ENCODE measurements at regions not wholly inside any gene's neighbourhood (a gene's known extent, or its start where the extent isn't known, plus 50 kb on each side); places are given as distances from the start of the nearest gene placed in this dataset.

- H3K36me3 ChIP-seq (ENCODE audit: insufficient read depth, low read length) = no peaks in the 10 kb centered on the region
- no peaks in the 10 kb centered on the region for H3K27me3 ChIP-seq (ENCODE audit: insufficient read depth, low read length)
- DNase-seq (ENCODE audit: insufficient read length, low spot score, missing footprints) = no peak
- peaks cover 2% of the 10 kb centered on the region for H3K9me3 ChIP-seq (ENCODE audit: low read depth, low read length)
- TF ChIP-seq CTCF (IDR thresholded peaks at IDR 0.05; ENCODE audit: extremely low read depth, low read depth, low read length) = no peak
- H3K4me3 ChIP-seq (ENCODE audit: insufficient read depth, low read length) = no peak overlapping the region
- no peak overlapping the region for H3K4me2 ChIP-seq (ENCODE audit: insufficient read depth, low read length)
- H3K27ac ChIP-seq (ENCODE audit: low read depth, low read length) = no peak overlapping the region
- H3K79me2 ChIP-seq (ENCODE audit: insufficient read depth, low read length) = no peaks in the 10 kb centered on the region
- H2AFZ ChIP-seq (ENCODE audit: low read length) = no peak overlapping the region
- no peaks in the 10 kb centered on the region for H4K20me1 ChIP-seq (ENCODE audit: insufficient read depth, low read length)
- no peaks in the 10 kb centered on the region for H3K4me1 ChIP-seq (ENCODE audit: insufficient read depth, low read length)
Measured at GRCh38 chr21:24456358-24456757, 1150.9 kb downstream of the MRPL39 start.

- H3K27me3 ChIP-seq (ENCODE audit: insufficient read depth, low read length) = no peaks in the 10 kb centered on the region
Measured at GRCh38 chr21:24450119-24450518, 1157.2 kb downstream of the MRPL39 start.

GRCh38 chr21:24445517-24445916 is 1161.8 kb downstream of the MRPL39 start:
- no peak for DNase-seq (ENCODE audit: insufficient read length, low spot score, missing footprints)
- Histone ChIP-seq H3K4me3 (ENCODE audit: insufficient read depth, low read length) (no peak overlapping the region), H3K36me3 (ENCODE audit: insufficient read depth, low read length) (no peaks in the 10 kb centered on the region), H3K4me1 (ENCODE audit: insufficient read depth, low read length) (no peaks in the 10 kb centered on the region), H3K27ac (ENCODE audit: low read depth, low read length) (no peak overlapping the region), H2AFZ (ENCODE audit: low read length) (no peak overlapping the region), H3K79me2 (ENCODE audit: insufficient read depth, low read length) (no peaks in the 10 kb centered on the region), H4K20me1 (ENCODE audit: insufficient read depth, low read length) (no peaks in the 10 kb centered on the region), H3K27me3 (ENCODE audit: insufficient read depth, low read length) (no peaks in the 10 kb centered on the region), H3K4me2 (ENCODE audit: insufficient read depth, low read length) (no peak overlapping the region), H3K9me3 (ENCODE audit: low read depth, low read length) (peaks cover 6% of the 10 kb centered on the region)
- no peak for TF ChIP-seq CTCF (IDR thresholded peaks at IDR 0.05; ENCODE audit: extremely low read depth, low read depth, low read length)

More at GRCh38 chr21:24450119-24450518, 1157.2 kb downstream of the MRPL39 start:
- no peak overlapping the region for H3K4me3 ChIP-seq (ENCODE audit: insufficient read depth, low read length)
- TF ChIP-seq CTCF (IDR thresholded peaks at IDR 0.05; ENCODE audit: extremely low read depth, low read depth, low read length) = no peak
- no peak overlapping the region for H3K4me2 ChIP-seq (ENCODE audit: insufficient read depth, low read length)
- no peak for DNase-seq (ENCODE audit: insufficient read length, low spot score, missing footprints)
- no peaks in the 10 kb centered on the region for H3K36me3 ChIP-seq (ENCODE audit: insufficient read depth, low read length)
- H4K20me1 ChIP-seq (ENCODE audit: insufficient read depth, low read length) = no peaks in the 10 kb centered on the region
- no peaks in the 10 kb centered on the region for H3K4me1 ChIP-seq (ENCODE audit: insufficient read depth, low read length)
- no peak overlapping the region for H3K27ac ChIP-seq (ENCODE audit: low read depth, low read length)
- no peaks in the 10 kb centered on the region for H3K79me2 ChIP-seq (ENCODE audit: insufficient read depth, low read length)
- H2AFZ ChIP-seq (ENCODE audit: low read length) = no peak overlapping the region
- H3K9me3 ChIP-seq (ENCODE audit: low read depth, low read length) = peaks cover 6% of the 10 kb centered on the region

- Histone ChIP-seq H3K9me3 (ENCODE audit: low read depth, low read length) (peaks cover 6% of the 10 kb centered on the region), H3K4me2 (ENCODE audit: insufficient read depth, low read length) (no peak overlapping the region), H4K20me1 (ENCODE audit: insufficient read depth, low read length) (no peaks in the 10 kb centered on the region), H3K4me3 (ENCODE audit: insufficient read depth, low read length) (no peak overlapping the region), H3K27ac (ENCODE audit: low read depth, low read length) (no peak overlapping the region), H2AFZ (ENCODE audit: low read length) (no peak overlapping the region), H3K36me3 (ENCODE audit: insufficient read depth, low read length) (no peaks in the 10 kb centered on the region), H3K79me2 (ENCODE audit: insufficient read depth, low read length) (no peaks in the 10 kb centered on the region), H3K4me1 (ENCODE audit: insufficient read depth, low read length) (no peaks in the 10 kb centered on the region), H3K27me3 (ENCODE audit: insufficient read depth, low read length) (no peaks in the 10 kb centered on the region)
- no peak for DNase-seq (ENCODE audit: insufficient read length, low spot score, missing footprints)
- TF ChIP-seq CTCF (IDR thresholded peaks at IDR 0.05; ENCODE audit: extremely low read depth, low read depth, low read length) = no peak
Measured at GRCh38 chr21:24444736-24445135, 1162.5 kb downstream of the MRPL39 start.
